ENCODE measurements at regions not wholly inside any gene's neighbourhood (a gene's known extent, or its start where the extent isn't known, plus 50 kb on each side); places are given as distances from the start of the nearest gene placed in this dataset.

- no peak for TF ChIP-seq CTCF (IDR thresholded peaks at IDR 0.05; ENCODE audit: control extremely low read depth in 1 of 3, insufficient read depth in 1 of 3, low read depth in 1 of 3, low read length in 3 of 3)
- no peak for TF ChIP-seq HDAC6 (IDR thresholded peaks at IDR 0.05; ENCODE audit: low read depth, low read length)
- TF ChIP-seq HDAC2 (IDR thresholded peaks at IDR 0.05; ENCODE audit: borderline replicate concordance in 1 of 2, low read depth in 2 of 2, low read length in 2 of 2): no peak
- no peak for TF ChIP-seq SP2 (IDR thresholded peaks at IDR 0.05; ENCODE audit: low read length)
- no peak for TF ChIP-seq TCF12 (IDR thresholded peaks at IDR 0.05; ENCODE audit: low read depth, low read length)
- TF ChIP-seq RAD21 (IDR thresholded peaks at IDR 0.05 in 1 of 2, conservative IDR thresholded peaks at IDR 0.05 in 1 of 2; ENCODE audit: low read depth in 2 of 2, low read length in 2 of 2): no peak
- no peak for TF ChIP-seq EZH2 (IDR thresholded peaks at IDR 0.05; ENCODE audit: low read depth, low read length, severe bottlenecking)
These were observed 80.8 kb upstream of the ACSL1 start for GRCh38 chr4:184906480-184907097.

Data from H1 (cell line).